GM12864 (cell line): ENCODE measurements at regions not wholly inside any gene's neighbourhood (a gene's known extent, or its start where the extent isn't known, plus 50 kb on each side); places are given as distances from the start of the nearest gene placed in this dataset.

Experiments
- DNase-seq: peaks from one replicate; pipeline ENCODE4 v3.0.0-alpha.2; 2011; ENCODE audit warnings: low read depth
- H3K4me3 ChIP-seq: 2 replicates; pipeline ENCODE4 v1.5.1; 2011; ENCODE audit warnings: mild to moderate bottlenecking, low read depth, low read length, control low read depth
- CTCF ChIP-seq: IDR thresholded peaks from 2 replicates; pipeline ENCODE4 v1.5.1; 2011; ENCODE audit warnings: low read depth, mild to moderate bottlenecking, moderate library complexity, low read length, control low read depth, inconsistent platforms; ENCODE audit errors: missing control alignments

GRCh38 chr16:77551357-77551756 lies 116.5 kb upstream of the ADAMTS18 start:
- TF ChIP-seq CTCF = no peak
- no peak overlapping the region for H3K4me3 ChIP-seq
- DNase-seq = no peak

- no peak for DNase-seq
- no peak overlapping the region for H3K4me3 ChIP-seq
- no peak for TF ChIP-seq CTCF
These were observed 118.3 kb upstream of the ADAMTS18 start for GRCh38 chr16:77553130-77553529.

GRCh38 chr16:77555126-77555525 lies 120.3 kb upstream of the ADAMTS18 start:
- DNase-seq = no peak
- no peak overlapping the region for H3K4me3 ChIP-seq
- TF ChIP-seq CTCF = no peak

GRCh38 chr16:77555791-77556190 lies 121.0 kb upstream of the ADAMTS18 start:
- H3K4me3 ChIP-seq = no peak overlapping the region
- no peak for TF ChIP-seq CTCF
- DNase-seq = no peak

- no peak for DNase-seq
- no peak overlapping the region for H3K4me3 ChIP-seq
- TF ChIP-seq CTCF = no peak
These were observed 121.5 kb upstream of the ADAMTS18 start for GRCh38 chr16:77556201-77556873.

- DNase-seq = no peak
- no peak overlapping the region for H3K4me3 ChIP-seq
- TF ChIP-seq CTCF = no peak
These were observed 122.6 kb upstream of the ADAMTS18 start for GRCh38 chr16:77557385-77557784.

- no peak for DNase-seq
- no peak for TF ChIP-seq CTCF
- no peak overlapping the region for H3K4me3 ChIP-seq
These were observed 124.0 kb upstream of the ADAMTS18 start for GRCh38 chr16:77558786-77559185.
